Left colon (tissue), 2 donors: ENCODE measurements at regions not wholly inside any gene's neighbourhood (a gene's known extent, or its start where the extent isn't known, plus 50 kb on each side); places are given as distances from the start of the nearest gene placed in this dataset.

Experiments
- ATAC-seq: fragments of 200-7000 bp; cut with Tn5 transposase; one replicate; pipeline ENCODE4 v1.9.1; 2020; ENCODE audit warnings: mild to moderate bottlenecking, moderate library complexity
- DNase-seq, 2 donors: peaks; one replicate each; pipeline ENCODE4 v3.0.0-alpha.2; 2020
- intact Hi-C, 2 donors: fragments of 100-400 bp; cut with DNase I in 1 of 2; cut with micrococcal nuclease in 1 of 2; formaldehyde crosslinking; loops; one replicate each; pipeline versions ENCODE4 v1.11.2 to v1.14.0; 2022; cut with DNase I, micrococcal nuclease
- donor health status: DM: no; HTN: no; CAD: no.
- donor health status: DM: yes; HTN: yes; CAD: no.

DNA sequence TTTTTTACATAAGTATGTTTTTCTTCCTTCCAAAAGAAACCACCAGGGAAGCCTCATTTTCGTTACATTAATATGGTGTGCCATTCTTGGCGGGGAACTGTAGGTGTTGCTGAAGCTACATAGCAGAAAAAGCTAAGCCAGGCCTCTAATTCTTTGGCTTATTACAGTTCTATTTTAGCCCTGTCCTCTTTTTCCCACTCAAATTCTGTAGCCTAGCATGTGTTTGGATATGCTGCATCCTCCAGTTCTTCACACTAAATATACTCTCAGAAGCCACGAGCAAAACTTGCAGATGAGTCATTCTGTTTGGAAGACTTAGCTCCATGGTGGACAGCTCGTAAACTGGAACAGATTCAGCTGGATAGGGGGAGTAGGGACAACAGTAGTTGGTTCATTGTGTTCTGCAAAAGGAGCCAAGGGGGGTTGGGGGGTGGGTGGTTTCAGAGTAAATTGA, 369.4 kb downstream of the TMEM161B start:
- DNase-seq (no peak), ATAC-seq (no peak)
- intact Hi-C loops: no loop called here

DNA sequence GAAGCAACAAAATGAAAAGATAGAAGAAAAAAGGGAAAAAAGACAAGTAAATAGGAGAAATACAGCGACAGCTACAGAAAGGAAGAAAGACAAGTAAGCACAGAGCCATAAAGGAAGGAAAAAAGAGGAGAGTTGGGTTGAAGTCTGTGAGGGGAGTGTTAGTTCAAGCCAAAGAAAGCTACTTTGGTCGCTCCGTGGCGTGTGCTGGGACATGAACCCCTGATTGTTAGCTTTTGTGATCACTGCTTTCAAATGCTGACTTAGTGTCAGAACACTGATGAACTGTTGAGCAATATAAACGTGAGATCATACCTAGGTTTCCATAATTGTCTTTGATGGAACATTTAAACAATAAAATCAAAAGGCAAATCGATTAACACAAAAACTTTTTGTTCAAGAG, 370.1 kb downstream of the TMEM161B start:
- no peak for DNase-seq
- intact Hi-C loops: no loop called here
- no peak for ATAC-seq

DNA sequence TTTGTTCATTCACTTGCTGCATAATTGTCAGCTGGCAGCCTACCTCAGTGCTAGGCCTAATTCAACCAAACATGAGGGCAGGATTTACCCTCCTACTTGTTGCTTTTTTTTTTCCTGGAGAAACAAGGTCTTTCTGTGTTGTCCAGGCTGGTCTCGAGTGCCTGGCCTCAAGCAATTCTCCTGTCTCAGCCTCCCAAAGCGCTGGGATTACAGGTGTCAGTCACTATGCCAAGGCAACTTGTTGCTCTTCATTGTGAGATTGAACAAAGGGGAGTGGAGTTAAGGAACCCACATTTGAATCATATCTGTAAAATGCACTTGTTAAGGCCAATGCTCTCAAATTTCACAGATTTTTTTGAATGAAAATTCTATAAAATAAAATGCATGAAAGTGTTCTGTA, 380.5 kb downstream of the TMEM161B start:
- intact Hi-C loops: no loop called here
- no peak for ATAC-seq
- DNase-seq: no peak

DNA sequence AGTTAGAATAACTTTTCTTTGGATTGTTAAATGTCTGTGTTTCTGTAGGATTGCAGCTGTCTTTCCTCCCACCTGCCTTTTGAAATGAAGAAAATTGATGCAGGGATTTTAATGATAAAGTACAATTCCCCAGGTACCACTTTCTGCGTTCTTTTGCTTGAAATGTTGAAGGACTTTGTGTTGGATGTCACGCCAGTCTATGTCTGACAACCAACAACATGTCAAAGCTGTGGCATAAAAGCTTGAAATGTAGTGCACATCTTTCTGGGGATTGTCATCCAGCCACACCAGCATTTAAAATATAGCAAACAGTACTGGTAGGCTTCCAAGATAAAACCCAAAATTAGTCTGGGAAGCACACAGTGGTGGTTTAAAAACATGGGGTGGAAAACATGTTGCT, 381.4 kb downstream of the TMEM161B start:
- ATAC-seq (no peak), DNase-seq (no peak)
- intact Hi-C loops: no loop called here

DNA sequence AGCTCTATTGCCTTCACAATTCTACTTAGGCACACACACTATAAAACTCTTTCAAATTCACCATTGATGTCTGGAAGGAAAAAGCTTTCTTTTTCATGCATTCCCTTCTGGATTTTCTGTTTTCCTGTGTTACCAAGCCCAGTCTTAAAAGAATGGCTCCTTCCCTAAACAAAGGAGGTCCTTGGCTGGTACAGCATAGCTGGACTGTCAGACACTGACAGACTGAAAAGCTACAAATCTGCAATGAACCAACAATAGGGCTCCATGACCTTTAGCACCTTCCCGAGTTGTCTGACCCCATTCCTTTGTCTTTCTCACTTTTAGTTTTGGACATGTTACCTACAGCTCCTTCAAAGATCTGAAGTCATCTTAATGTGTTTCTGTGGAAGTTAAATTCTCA, 382.5 kb downstream of the TMEM161B start:
- intact Hi-C loops: no loop called here
- DNase-seq (no peak), ATAC-seq (no peak)

DNA sequence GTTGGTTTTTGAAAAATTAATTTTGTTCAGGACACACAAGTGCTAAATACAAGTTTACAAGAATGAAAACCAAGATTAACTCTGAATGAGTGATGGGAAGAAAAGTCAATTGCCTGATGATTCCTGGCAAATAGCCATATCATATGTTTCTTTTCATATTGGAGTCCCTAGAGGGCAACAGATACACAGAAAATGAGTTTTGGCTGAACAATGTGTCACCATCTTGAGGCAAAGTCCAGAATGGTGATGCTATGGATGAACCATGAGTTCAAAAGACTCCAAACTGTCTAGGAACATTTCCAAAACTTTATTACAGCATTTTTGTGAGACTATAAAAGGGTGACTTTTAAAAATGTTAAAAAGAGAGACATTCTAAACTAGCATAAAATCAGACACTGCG, 382.9 kb downstream of the TMEM161B start:
- intact Hi-C loops: no loop called here
- ATAC-seq: no peak

DNA sequence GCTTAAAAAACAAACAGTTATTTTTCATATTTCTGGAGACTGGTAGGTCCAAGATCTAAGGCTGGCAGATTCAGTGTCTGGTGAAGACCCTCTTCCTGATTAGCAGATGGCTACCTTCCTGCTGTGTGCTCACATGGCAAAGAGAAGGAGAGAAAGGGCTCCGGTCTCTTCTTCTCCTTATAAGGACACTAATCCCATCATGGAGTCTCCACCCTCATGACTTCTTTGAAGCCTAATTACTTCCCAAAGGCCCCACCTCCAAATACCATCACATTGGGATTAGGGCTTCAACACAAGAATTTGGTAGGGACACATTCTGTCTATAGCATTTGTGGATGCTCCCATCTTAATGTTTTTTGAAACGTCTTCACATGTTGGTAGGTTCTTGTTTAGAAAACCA, 391.1 kb downstream of the TMEM161B start:
- no peak for DNase-seq
- intact Hi-C loops: no loop called here
- no peak for ATAC-seq

More for the DNA sequence above, 382.9 kb downstream of the TMEM161B start:
- no peak for DNase-seq

DNA sequence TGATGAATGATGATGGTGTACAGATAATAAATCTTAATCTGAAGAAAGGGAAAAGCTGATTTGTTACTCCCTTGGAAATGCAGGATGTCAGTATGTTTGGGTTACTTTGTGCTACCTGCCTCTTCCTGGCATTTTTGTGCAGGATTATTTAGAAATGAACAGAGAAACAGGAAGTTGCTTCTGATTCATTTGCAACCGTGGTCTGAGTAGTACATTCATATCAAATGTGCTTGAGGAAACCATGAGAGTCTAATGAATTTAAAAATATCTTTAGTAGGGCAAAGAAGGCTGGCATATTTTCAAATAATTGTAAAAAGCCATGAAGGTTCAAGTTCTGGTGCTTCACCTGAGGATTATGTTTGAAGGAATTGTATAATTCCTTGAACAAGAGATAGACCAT, 391.6 kb downstream of the TMEM161B start:
- DNase-seq (no peak), ATAC-seq (no peak)
- intact Hi-C loops: no loop called here

DNA sequence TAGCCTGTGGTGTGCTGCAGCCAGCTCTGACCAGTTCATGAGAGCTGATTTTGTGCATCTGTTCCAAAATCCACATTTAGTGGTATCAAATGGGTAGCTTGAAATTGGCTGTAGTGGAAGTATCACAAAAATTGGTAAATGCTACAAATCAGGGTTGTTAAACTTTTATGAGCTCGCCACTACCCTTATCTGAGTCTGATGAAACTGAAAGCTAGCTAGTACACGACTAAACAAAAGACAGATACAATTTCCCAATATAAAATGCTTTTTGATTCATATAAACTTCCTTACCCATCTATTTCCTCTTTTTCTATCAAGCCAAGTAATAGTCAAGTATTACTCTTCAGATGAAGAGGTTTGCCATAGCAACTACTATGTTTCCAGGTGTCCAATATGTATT, 392.0 kb downstream of the TMEM161B start:
- no peak for ATAC-seq
- intact Hi-C loops: no loop called here

DNA sequence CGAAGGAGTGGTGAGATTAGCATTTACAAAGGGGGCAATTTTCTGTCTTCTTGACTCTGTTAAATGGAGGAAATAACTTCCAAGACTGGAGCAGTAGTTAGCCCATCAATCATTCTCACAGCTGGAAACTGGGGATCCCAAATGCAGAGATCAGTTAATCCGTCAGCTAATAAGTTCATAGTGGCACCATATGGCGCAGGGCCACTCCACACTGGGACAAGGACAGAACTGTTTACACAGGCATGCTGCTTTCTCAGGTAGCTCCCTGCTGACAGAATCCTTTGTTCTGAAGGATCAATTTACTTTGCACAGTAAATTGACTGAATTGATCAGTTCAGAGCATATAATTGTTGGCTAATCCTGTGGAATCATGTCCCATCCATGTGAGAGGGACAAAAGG, 395.7 kb downstream of the TMEM161B start:
- intact Hi-C loops: no loop called here
- DNase-seq: no peak
- no peak for ATAC-seq

More for the DNA sequence above, 392.0 kb downstream of the TMEM161B start:
- no peak for DNase-seq

DNA sequence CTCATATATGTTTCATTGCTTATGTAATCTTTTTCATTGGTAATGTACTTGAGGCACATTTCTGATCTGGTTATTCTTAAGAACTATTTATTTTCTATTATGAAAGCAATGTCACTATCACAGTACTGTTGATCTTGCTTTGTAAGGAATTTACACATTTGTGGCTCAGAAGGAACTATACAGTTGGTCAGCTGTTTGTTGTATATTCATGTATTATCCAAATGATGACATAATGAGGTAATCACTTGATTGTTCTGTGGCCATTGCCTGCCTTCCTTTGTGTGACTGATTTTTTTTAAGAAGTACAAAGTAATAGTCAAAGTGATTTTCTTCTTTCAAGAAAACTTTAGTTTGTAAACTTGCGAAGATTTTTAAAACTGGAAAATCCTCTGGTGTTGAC, 399.9 kb downstream of the TMEM161B start:
- intact Hi-C loops: no loop called here
- ATAC-seq: no peak
- DNase-seq: no peak

DNA sequence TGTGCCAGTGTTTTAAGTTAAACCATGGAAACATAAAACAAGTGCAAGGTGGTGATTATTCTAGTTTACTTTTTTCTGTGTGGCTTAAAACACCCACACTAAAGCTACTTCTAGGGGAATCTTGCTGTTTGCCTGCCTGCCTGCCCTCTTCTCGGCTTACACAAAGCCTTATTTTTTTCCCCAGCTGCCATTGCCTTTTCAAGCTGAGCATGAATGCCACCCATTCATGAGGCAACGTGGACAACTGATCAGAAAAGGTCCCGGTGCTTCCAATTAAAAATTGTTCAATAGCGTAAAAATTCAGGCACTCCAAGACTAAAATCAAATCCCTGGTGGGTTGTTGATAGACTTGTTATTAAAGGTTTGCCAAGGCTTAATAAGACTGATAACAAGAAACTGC, 401.4 kb downstream of the TMEM161B start:
- DNase-seq (no peak), ATAC-seq (no peak)
- intact Hi-C loops: no loop called here

DNA sequence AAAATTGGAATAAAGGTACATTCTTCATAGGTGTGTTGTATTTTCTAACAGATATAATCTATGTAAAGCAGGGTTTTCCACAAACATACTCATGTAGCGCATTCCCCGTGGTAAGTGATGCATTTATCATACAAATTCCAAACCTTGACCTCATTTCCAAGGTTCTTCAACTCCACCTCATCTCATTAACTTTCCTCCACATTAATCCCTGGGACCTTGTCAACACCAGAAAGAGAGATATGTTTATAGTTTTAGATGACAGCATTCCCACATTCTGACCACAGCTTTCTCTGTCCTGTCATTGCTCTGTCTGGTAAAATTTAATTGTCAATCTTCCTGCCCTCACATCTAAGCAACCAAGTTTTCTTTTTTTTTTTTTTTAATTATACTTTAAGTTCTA, 415.1 kb downstream of the TMEM161B start:
- intact Hi-C loops: no loop called here
- DNase-seq (no peak), ATAC-seq (no peak)

DNA sequence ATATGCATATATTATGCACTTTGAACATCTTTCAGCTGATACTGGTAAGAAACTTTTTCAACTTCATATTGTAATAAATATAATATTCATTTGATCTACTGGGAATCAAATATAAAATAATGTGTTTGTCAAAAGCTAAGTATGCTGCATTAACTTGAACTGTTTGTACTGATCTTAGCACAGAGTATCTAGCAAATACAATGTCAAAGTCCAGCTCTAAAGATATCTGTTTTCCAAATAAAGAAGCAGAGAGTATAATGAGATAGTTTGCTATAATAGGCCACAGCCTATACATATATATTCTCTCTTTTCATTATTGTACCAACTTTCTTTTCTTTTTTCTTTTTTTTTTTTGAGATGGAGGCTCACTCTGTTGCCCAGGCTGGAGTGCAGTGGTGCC, 417.0 kb downstream of the TMEM161B start:
- ATAC-seq (no peak), DNase-seq (no peak)
- intact Hi-C loops: no loop called here

DNA sequence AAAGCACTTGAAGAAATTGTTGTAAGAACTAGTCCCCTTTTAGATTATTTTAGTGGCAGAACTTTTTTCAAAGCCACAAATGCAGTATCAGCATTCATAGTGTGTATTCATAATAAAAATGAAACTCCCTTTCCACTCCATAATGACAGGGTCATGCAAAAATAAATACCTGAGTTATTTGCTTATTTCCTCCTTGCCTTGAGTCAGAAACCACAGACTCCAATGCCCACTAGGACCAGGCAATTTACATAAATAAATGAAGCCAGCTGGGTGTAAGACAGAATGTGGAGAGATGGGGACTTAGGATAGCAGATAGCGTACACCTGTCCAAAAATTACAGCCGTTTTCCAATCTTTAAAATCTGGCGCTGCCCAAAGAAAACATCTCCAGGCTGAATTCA, 417.8 kb downstream of the TMEM161B start:
- DNase-seq (no peak), ATAC-seq (no peak)
- intact Hi-C loops: no loop called here

DNA sequence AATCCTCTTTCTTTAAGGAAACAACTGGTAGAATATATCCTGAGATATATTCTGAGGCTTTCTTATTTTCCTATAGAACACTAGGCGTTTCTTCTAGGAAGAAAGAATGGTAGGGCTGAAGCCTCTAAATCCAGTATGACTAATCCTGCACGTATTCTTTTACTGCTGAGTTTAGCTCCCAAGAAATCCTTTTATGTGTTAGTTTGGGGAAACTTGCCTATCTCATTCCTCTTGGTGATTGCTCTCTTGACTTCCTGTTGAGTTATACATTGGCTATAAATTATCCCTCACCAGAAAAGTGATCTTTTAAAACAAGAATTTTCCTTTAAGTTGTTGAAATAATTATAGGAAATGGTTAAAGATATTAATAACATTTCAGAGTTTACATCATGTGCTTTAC, 422.9 kb downstream of the TMEM161B start:
- DNase-seq (no peak), ATAC-seq (no peak)
- intact Hi-C loops: no loop called here

DNA sequence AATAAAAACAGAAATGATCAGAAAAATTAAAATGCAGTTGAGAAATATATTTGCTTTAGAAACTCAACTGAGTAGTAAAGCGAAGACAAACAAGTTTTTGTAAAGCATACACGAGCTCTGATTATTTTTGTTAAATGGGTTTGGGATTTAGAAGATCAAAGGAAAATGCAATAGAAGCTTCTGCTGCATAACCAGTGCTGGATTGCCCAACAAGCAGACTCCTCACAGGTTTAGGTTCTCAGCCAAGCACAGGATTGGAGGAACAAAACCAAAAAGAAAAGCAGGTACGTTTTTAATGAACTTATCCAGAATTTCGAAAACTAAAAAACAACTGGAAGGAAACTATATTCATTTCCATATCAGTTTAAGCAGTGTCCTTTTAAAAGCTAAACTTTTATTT, 423.8 kb downstream of the TMEM161B start:
- ATAC-seq: no peak

DNA sequence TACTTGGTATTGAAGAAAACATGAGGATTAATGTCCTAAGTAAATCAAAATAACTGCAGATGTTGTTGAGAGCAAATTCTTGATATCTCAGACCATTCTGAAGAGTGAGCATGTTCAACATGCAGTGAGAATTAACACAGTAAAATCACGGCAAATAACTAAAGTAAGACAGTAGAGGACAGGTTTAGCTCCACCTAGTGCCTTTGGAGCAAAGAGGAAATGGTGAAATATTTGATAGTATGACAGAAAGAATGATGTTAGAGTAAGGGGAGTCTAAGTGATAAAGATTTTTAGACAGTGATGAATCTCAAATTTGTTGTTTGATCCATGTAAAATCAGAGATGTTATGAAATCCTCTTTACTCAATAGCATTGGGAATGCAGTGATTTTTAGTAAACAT, 424.2 kb downstream of the TMEM161B start:
- no peak for ATAC-seq
- DNase-seq: no peak
- intact Hi-C loops: no loop called here

More for the DNA sequence above, 423.8 kb downstream of the TMEM161B start:
- DNase-seq: no peak
- intact Hi-C loops: no loop called here

DNA sequence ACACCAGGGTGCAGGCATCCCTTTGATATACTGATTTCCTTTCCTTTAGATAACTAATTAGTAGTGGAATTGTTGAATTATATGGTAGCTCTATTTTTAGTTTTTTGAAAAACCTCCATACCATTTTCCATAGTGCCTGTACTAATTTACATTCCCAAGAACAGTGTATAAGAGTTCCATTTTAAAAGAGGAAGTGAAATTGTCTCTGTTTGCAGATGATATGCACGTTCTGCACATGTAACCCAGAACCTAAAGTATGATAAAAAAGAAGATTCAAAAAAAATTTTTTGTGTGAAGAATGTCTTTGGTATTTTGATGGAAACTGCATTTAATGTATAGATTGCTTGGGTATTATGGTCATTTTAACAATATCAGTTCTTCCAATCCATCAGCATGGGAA, 424.0 kb upstream of the CCNH start:
- DNase-seq: no peak
- intact Hi-C loops: no loop called here
- no peak for ATAC-seq

DNA sequence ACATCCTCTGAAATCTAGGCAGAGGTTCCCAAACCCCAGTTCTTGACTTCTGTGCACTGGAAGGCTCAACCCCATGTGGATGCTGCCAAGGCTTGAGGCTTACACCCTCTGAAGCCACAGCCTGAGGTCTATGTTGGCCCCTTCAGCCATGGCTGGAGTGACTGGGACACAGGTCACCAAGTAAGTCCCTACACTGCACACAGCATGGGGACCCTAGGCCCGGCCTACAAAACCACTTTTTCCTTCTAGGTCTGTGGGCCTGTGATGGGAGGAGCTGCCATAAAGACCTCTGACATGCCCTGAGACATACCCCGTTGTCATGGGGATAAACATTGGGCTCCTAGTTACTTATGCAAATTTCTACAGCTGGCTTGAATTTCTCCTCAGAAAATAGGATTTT, 418.8 kb upstream of the CCNH start:
- DNase-seq (no peak), ATAC-seq (no peak)
- intact Hi-C loops: no loop called here

DNA sequence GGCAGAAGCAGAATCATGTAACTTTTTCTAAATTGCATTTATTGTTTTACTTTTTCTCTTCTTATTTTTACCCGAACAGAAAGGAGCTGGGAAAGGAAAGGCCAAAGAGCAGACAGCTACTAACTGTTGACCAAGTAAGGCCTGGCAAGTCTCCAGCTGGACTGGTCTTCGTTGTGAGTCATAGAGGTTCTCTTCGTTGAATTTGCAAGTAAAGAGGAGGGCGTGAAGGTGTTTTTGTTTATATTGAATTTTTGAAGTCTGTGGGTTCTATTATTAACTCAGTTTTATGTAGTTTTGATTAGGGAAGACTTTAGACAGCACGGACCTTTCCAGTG, 416.5 kb upstream of the CCNH start:
- no peak for ATAC-seq
- intact Hi-C loops: no loop called here
- DNase-seq: peak in 1 of 2 donors; percentile 6

DNA sequence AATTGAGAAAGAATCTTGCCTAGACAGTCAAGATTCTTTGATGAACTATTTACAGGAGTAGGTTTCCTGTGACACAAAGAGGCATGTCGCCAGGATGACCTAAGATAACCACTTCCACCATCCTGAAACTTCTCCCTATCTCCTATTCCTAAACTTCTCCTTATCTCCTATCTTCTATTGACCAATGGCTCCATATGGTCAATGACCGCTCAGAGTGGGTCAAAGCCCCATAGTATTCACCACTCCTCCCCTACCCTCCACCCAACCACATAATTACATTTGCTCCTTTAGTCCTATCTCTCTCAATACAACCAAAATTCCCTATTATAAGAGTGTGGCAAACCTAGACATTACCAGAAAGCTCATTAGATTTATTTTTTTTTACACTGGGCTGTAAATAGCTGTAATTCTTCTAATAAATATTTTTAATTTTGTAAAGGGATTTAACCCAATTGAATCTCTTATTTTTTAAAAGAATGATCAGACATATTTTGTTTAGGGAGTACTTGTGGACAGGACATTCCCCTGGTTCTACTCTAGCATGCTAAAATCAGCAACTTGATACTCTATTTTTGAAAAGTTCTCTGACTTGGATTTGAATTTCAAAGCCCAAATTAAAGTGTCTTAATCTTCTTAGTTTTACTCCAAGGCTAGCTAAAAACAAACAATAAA, 416.0 kb upstream of the CCNH start:
- ATAC-seq (no peak), DNase-seq (no peak)

More for the DNA sequence above, 416.0 kb upstream of the CCNH start:
- intact Hi-C loops: no loop called here
